Bone marrow (tissue), 2 donors: ENCODE measurements at regions not wholly inside any gene's neighbourhood (a gene's known extent, or its start where the extent isn't known, plus 50 kb on each side); places are given as distances from the start of the nearest gene placed in this dataset.

Experiments
- DNase-seq, 2 donors: peaks; one replicate each; lab custom pipeline; 2025; lab: John Stamatoyannopoulos, UW

- DNase-seq, result no peak
Measured at GRCh38 chr4:20528508-20528907, 171.8 kb upstream of the PACRGL start.

GRCh38 chr4:20529691-20530090 lies 170.6 kb upstream of the PACRGL start:
- DNase-seq, result no peak

GRCh38 chr4:20532116-20532790 lies 168.0 kb upstream of the PACRGL start:
- DNase-seq, result no peak

- DNase-seq, result no peak
Measured at GRCh38 chr4:20532871-20533870, 167.1 kb upstream of the PACRGL start.

- no peak for DNase-seq
Measured at GRCh38 chr4:20538905-20539304, 161.4 kb upstream of the PACRGL start.

GRCh38 chr4:20543131-20543530 lies 157.1 kb upstream of the PACRGL start:
- DNase-seq, result no peak

- peak in 1 of 2 donors; percentile 42 for DNase-seq
Measured at GRCh38 chr4:20544645-20545044, 155.6 kb upstream of the PACRGL start.

GRCh38 chr4:20552004-20552403 lies 148.3 kb upstream of the PACRGL start:
- DNase-seq, result no peak

GRCh38 chr4:20554134-20554533 lies 146.1 kb upstream of the PACRGL start:
- no peak for DNase-seq

- DNase-seq, result no peak
Measured at GRCh38 chr4:20565075-20565721, 135.1 kb upstream of the PACRGL start.

- DNase-seq, result no peak
Measured at GRCh38 chr4:20570981-20571715, 129.1 kb upstream of the PACRGL start.

GRCh38 chr4:20572976-20573375 lies 127.3 kb upstream of the PACRGL start:
- no peak for DNase-seq

GRCh38 chr4:20574986-20575385 lies 125.3 kb upstream of the PACRGL start:
- no peak for DNase-seq

GRCh38 chr4:20575486-20575885 lies 124.8 kb upstream of the PACRGL start:
- DNase-seq, result no peak

GRCh38 chr4:20576861-20577260 lies 123.4 kb upstream of the PACRGL start:
- DNase-seq, result no peak

- DNase-seq, result no peak
Measured at GRCh38 chr4:20577702-20578101, 122.6 kb upstream of the PACRGL start.

- DNase-seq, result no peak
Measured at GRCh38 chr4:20580907-20581306, 119.4 kb upstream of the PACRGL start.

GRCh38 chr4:20589436-20589835 lies 110.8 kb upstream of the PACRGL start:
- no peak for DNase-seq

- DNase-seq, result no peak
Measured at GRCh38 chr4:20590849-20591248, 109.4 kb upstream of the PACRGL start.

GRCh38 chr4:20591571-20591970 lies 108.7 kb upstream of the PACRGL start:
- no peak for DNase-seq

GRCh38 chr4:20592013-20592412 lies 108.2 kb upstream of the PACRGL start:
- DNase-seq, result no peak

GRCh38 chr4:20592663-20593062 lies 107.6 kb upstream of the PACRGL start:
- DNase-seq, result no peak
